HepG2 (cell line): ENCODE measurements at regions not wholly inside any gene's neighbourhood (a gene's known extent, or its start where the extent isn't known, plus 50 kb on each side); places are given as distances from the start of the nearest gene placed in this dataset.

Experiments
- ATAC-seq: fragments of 200-7000 bp; cut with Tn5 transposase; 3 replicates; pipeline ENCODE4 v1.9.1; 2020; ENCODE audit warnings: mild to moderate bottlenecking, moderate library complexity
- BruUV-seq: library from RNA; stranded (reverse); fragments of 400-500 nt; replicated peaks from 2 replicates; lab custom pipeline; 2021; lab: Mats Ljungman, UMichigan
- CTCF ChIA-PET: fragments of 300-600 bp; formaldehyde crosslinking; extraction: SDS; loops from one replicate; lab custom pipeline; 2021; ENCODE audit warnings: low total read pairs, inconsistent platforms, low intra/inter-chr PET ratio; lab: Yijun Ruan, JAX
- POLR2A ChIA-PET: fragments of 350-600 bp; sonication (Branson Sonifier 250); formaldehyde crosslinking; loops from one replicate; lab custom pipeline; 2020; ENCODE audit warnings: antibody characterized with exemption, inconsistent platforms; lab: Yijun Ruan, JAX
- DNase-seq: peaks from one replicate; pipeline ENCODE4 v3.0.0-alpha.2; 2015; ENCODE audit warnings: low spot score
- FAIRE-seq: peaks from 3 replicates; lab custom pipeline; 2011; peaks lifted over from hg19 to GRCh38; lab: Jason Lieb, UNC
- H2AFZ ChIP-seq: one replicate; pipeline ENCODE4 v1.6.1; 2011; ENCODE audit warnings: low read length, inconsistent platforms
- H3K27ac ChIP-seq: fragments of 300-600 bp; 3 replicates; pipeline ENCODE4 v1.8.0; 2011; ENCODE audit warnings: mixed run types, mild to moderate bottlenecking, mixed read lengths, low read length, inconsistent platforms; ENCODE audit not compliant: insufficient read depth; ENCODE audit errors: extremely low read length
- H3K27me3 ChIP-seq, 2 experiments: fragments of 200-600 bp in 1 of 2; 2 replicates in 1 of 2; 3 replicates in 1 of 2; pipeline versions ENCODE4 v1.6.0 to v1.8.0; 2011; ENCODE audit warnings: low read length in 2 of 2, mild to moderate bottlenecking in 2 of 2, moderate library complexity in 2 of 2, inconsistent platforms in 1 of 2; ENCODE audit not compliant: insufficient read depth in 2 of 2, control insufficient read depth in 1 of 2
- H3K36me3 ChIP-seq, 2 experiments: fragments of 200-600 bp in 1 of 2; replicated peaks in 1 of 2; 2 replicates in 1 of 2; 3 replicates in 1 of 2; pipeline versions ENCODE4 v1.5.1 to v1.8.0; 2011; ENCODE audit warnings: low read length in 2 of 2, inconsistent platforms in 1 of 2; ENCODE audit not compliant: insufficient read depth in 2 of 2, control insufficient read depth in 1 of 2
- H3K4me1 ChIP-seq: 2 replicates; pipeline ENCODE4 v1.5.1; 2012; ENCODE audit warnings: low read length, inconsistent platforms; ENCODE audit not compliant: insufficient read depth
- H3K4me2 ChIP-seq: 2 replicates; pipeline ENCODE4 v1.6.0; 2011; ENCODE audit warnings: low read depth, low read length, inconsistent platforms
- H3K4me3 ChIP-seq, 3 experiments: fragments of 200-600 bp in 1 of 3; sonication (generic), shearing (Covaris generic) in 1 of 3; replicated peaks in 1 of 3; 2 replicates each; pipeline ENCODE4 v1.5.1; 2011 to 2016; ENCODE audit warnings: low read length in 3 of 3, inconsistent platforms in 2 of 3, low read depth in 2 of 3, mild to moderate bottlenecking in 2 of 3, control low read depth in 1 of 3, mixed read lengths in 1 of 3; ENCODE audit not compliant: insufficient read depth in 1 of 3
- H3K79me2 ChIP-seq: one replicate; pipeline ENCODE4 v1.6.1; 2011; ENCODE audit warnings: low read length, inconsistent platforms; ENCODE audit not compliant: insufficient read depth
- H3K9ac ChIP-seq: 2 replicates; pipeline ENCODE4 v1.6.0; 2011; ENCODE audit warnings: mild to moderate bottlenecking, low read depth, low read length, inconsistent platforms; ENCODE audit not compliant: insufficient read depth
- H3K9me3 ChIP-seq: 2 replicates; pipeline ENCODE4 v1.5.1; 2012; ENCODE audit warnings: mild to moderate bottlenecking, low read length
- H4K20me1 ChIP-seq: 2 replicates; pipeline ENCODE4 v1.6.0; 2011; ENCODE audit warnings: inconsistent platforms, mild to moderate bottlenecking, low read length, moderate library complexity; ENCODE audit not compliant: insufficient read depth
- AGO1 ChIP-seq: fragments of 200-400 bp; formaldehyde crosslinking; IDR thresholded peaks from 2 replicates; pipeline ENCODE4 v1.6.1; 2017; ENCODE audit warnings: mild to moderate bottlenecking, low read depth, low read length, moderate library complexity; ENCODE audit not compliant: poor library complexity, severe bottlenecking
- CREB3 ChIP-seq: sonication (generic); formaldehyde crosslinking; IDR thresholded peaks from 2 replicates; pipeline ENCODE4 v1.5.0; 2020; ENCODE audit warnings: missing genetic modification reagents
- ISL2 ChIP-seq: sonication (generic); formaldehyde crosslinking; IDR thresholded peaks from 2 replicates; pipeline ENCODE4 v1.5.0; 2020; ENCODE audit warnings: missing genetic modification reagents
- MBNL3 ChIP-seq: fragments of 250-450 bp; sonication (Bioruptor Pico); conservative IDR thresholded peaks from 2 replicates; pipeline ENCODE4 v1.8.0; 2022; ENCODE audit warnings: mild to moderate bottlenecking, inconsistent platforms
- SMARCE1 ChIP-seq: fragments of 450-650 bp; IDR thresholded peaks from 2 replicates; pipeline ENCODE4 v1.6.1; 2017; ENCODE audit warnings: borderline replicate concordance
- SP1 ChIP-seq, 2 experiments: fragments of 450-650 bp in 1 of 2; sonication (generic) in 1 of 2; formaldehyde crosslinking in 1 of 2; IDR thresholded peaks; 2 replicates each; pipeline versions ENCODE4 v1.4.0 to v1.6.1; 2016 to 2020; ENCODE audit warnings: missing genetic modification reagents in 1 of 2
- SPEN ChIP-seq: sonication (generic); formaldehyde crosslinking; IDR thresholded peaks from 2 replicates; pipeline ENCODE4 v1.5.1; 2020; ENCODE audit warnings: low read depth, mild to moderate bottlenecking, missing genetic modification reagents
- ZFP36L2 ChIP-seq: sonication (generic); formaldehyde crosslinking; IDR thresholded peaks from 2 replicates; pipeline ENCODE4 v1.4.0; 2020; ENCODE audit warnings: missing genetic modification reagents
- ZNF180 ChIP-seq: sonication (generic); formaldehyde crosslinking; IDR thresholded peaks from 2 replicates; pipeline ENCODE4 v1.4.0; 2020; ENCODE audit warnings: low read depth, missing genetic modification reagents, borderline replicate concordance
- ZNF251 ChIP-seq: sonication (generic); formaldehyde crosslinking; IDR thresholded peaks from 2 replicates; pipeline ENCODE4 v1.9.0; 2021; ENCODE audit warnings: mild to moderate bottlenecking, missing genetic modification reagents
- ZNF580 ChIP-seq: IDR thresholded peaks from 2 replicates; pipeline ENCODE4 v1.6.1; 2016; ENCODE audit warnings: low read depth, borderline replicate concordance
- WGBS: methylation state at CpG from one replicate; pipeline ENCODE4 v1.1.6; 2017; ENCODE audit warnings: low lambda C conversion rate; 5-methylcytosine and 5-hydroxymethylcytosine counted together
- in situ Hi-C: cut with HindIII; loops from 2 replicates; pipeline ENCODE4 v1.10.0; 2017; ENCODE audit warnings: low pct_unique_long_range_greater_than_20kb; ENCODE audit not compliant: extremely low pct_ligation_motif_present
- intact Hi-C: fragments of 100-400 bp; cut with micrococcal nuclease; formaldehyde crosslinking; loops from one replicate; pipeline ENCODE4 v1.10.0; 2022; ENCODE audit not compliant: unreplicated experiment
- TF ChIP-seq, protein P1 (sequence below): sonication (generic); formaldehyde crosslinking; IDR thresholded peaks from 2 replicates; pipeline ENCODE4 v1.4.0; 2020; ENCODE audit warnings: missing genetic modification reagents, borderline replicate concordance
- TF ChIP-seq, protein P2 (sequence below): sonication (generic); formaldehyde crosslinking; IDR thresholded peaks from 2 replicates; pipeline ENCODE4 v1.4.0; 2020; ENCODE audit warnings: missing genetic modification reagents, mild to moderate bottlenecking, borderline replicate concordance

DNA sequence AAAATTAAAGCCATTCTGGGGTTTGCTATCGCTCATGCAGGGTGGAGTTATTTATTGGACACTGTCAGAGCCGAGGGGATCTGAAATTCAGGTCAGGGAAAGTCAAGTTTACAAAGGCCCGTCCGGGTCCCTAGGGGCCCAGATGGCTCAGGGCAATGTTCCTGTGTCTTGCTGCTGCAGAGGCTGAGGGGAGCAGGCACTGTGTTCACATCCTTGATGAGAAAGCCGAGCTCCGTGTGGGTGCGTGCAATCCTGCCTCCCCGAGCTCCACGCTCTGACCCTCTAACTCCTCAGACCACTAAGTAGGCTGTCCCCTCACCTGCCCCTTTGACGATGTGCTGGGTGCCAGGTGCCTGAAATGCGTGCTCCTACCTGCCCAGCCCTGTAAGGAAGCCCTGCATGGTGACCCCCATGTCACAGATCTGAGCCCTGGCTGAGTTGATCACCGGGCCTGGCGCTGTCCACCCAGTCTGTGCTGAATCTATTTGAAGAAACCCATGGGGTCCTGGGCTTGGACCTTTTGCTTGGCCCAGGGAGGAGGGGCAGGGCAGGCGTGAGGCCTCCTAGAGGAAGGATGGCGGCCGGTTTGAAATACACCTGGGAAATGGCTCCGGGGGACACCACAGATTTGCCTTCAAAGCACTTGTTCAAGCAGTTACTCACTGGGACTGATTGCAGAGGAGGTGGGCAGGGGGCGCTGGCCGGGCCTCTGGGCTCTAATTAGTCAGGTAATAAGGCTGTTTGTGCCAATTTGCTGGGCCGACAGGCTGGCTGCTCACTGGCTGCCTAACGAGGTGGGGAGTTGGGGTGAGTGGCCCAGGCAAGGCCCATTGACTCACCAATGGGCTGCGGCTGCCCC lies 204.3 kb downstream of the KIF26A start (continued):
- no peak for TF ChIP-seq ZNF580 (CRISPR knock-in tag)

- no peak for TF ChIP-seq ZFP36L2 (CRISPR knock-in tag)
- TF ChIP-seq ZNF251 (CRISPR knock-in tag) = no peak
- TF ChIP-seq MBNL3 (CRISPR knock-in tag) = no peak
- TF ChIP-seq AGO1 = no peak
- TF ChIP-seq SP1 (IDR thresholded peaks at IDR 0.05) = no peak
- no peak for TF ChIP-seq SP1 (CRISPR knock-in tag; IDR thresholded peaks at IDR 0.05)
- no peak for TF ChIP-seq CREB3 (CRISPR knock-in tag)
- no peak for TF ChIP-seq SMARCE1
- no peak for TF ChIP-seq ISL2 (CRISPR knock-in tag)
- no peak for TF ChIP-seq ZNF180 (CRISPR knock-in tag)
- no peak for TF ChIP-seq SPEN (CRISPR knock-in tag)
- TF ChIP-seq, protein P1, sequence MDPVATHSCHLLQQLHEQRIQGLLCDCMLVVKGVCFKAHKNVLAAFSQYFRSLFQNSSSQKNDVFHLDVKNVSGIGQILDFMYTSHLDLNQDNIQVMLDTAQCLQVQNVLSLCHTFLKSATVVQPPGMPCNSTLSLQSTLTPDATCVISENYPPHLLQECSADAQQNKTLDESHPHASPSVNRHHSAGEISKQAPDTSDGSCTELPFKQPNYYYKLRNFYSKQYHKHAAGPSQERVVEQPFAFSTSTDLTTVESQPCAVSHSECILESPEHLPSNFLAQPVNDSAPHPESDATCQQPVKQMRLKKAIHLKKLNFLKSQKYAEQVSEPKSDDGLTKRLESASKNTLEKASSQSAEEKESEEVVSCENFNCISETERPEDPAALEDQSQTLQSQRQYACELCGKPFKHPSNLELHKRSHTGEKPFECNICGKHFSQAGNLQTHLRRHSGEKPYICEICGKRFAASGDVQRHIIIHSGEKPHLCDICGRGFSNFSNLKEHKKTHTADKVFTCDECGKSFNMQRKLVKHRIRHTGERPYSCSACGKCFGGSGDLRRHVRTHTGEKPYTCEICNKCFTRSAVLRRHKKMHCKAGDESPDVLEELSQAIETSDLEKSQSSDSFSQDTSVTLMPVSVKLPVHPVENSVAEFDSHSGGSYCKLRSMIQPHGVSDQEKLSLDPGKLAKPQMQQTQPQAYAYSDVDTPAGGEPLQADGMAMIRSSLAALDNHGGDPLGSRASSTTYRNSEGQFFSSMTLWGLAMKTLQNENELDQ (CRISPR knock-in tag) = no peak
- TF ChIP-seq, protein P2, sequence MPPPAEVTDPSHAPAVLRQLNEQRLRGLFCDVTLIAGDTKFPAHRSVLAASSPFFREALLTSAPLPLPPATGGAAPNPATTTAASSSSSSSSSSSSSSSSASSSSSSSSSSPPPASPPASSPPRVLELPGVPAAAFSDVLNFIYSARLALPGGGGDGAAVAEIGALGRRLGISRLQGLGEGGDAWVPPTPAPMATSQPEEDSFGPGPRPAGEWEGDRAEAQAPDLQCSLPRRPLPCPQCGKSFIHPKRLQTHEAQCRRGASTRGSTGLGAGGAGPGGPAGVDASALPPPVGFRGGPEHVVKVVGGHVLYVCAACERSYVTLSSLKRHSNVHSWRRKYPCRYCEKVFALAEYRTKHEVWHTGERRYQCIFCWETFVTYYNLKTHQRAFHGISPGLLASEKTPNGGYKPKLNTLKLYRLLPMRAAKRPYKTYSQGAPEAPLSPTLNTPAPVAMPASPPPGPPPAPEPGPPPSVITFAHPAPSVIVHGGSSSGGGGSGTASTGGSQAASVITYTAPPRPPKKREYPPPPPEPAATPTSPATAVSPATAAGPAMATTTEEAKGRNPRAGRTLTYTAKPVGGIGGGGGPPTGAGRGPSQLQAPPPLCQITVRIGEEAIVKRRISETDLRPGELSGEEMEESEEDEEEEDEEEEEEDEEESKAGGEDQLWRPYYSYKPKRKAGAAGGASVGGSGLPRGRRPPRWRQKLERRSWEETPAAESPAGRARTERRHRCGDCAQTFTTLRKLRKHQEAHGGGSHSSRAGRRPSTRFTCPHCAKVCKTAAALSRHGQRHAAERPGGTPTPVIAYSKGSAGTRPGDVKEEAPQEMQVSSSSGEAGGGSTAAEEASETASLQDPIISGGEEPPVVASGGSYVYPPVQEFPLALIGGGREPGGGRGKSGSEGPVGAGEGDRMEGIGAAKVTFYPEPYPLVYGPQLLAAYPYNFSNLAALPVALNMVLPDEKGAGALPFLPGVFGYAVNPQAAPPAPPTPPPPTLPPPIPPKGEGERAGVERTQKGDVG (CRISPR knock-in tag) = no peak
- H3K27me3 ChIP-seq = peaks cover 1 to 36% of the 10 kb centered on the region in 2 experiments; a peak in 2 of 5 replicates
- POLR2A ChIA-PET = no interaction called here
- H3K9ac ChIP-seq = no peak overlapping the region
- ATAC-seq (no peak), DNase-seq (no peak), FAIRE-seq (no peak)
- H3K4me1 ChIP-seq = 0 out of 2 replicates have a peak, but pooled peaks cover 7% of the 10 kb centered on the region
- no peaks in the 10 kb centered on the region for H3K36me3 ChIP-seq
- no peak overlapping the region for H3K4me3 ChIP-seq
- no peaks in the 10 kb centered on the region for H4K20me1 ChIP-seq
- H3K27ac ChIP-seq = no peak overlapping the region
- no peaks in the 10 kb centered on the region for H3K9me3 ChIP-seq
- WGBS = 10% methylated on average over 2 of the region's 6 CpGs
- BruUV-seq = no TSS peak
- H3K4me2 ChIP-seq = no peak overlapping the region
- in situ Hi-C loops = no loop called here
- no peak overlapping the region for H2AFZ ChIP-seq
- CTCF ChIA-PET = no interaction called here
- no peaks in the 10 kb centered on the region for H3K79me2 ChIP-seq
- intact Hi-C loops = no loop called here
These were observed 204.9 kb downstream of the KIF26A start for GRCh38 chr14:104343294-104343625.
